ENCODE measurements at regions not wholly inside any gene's neighbourhood (a gene's known extent, or its start where the extent isn't known, plus 50 kb on each side); places are given as distances from the start of the nearest gene placed in this dataset.

- no peaks in the 10 kb centered on the region for H3K27me3 ChIP-seq (ENCODE audit: control insufficient read depth in 1 of 2, insufficient read depth in 2 of 2, low read length in 1 of 2)
- intact Hi-C loops (cut with DNase I): no loop called here
- H3K4me1 ChIP-seq (ENCODE audit: control insufficient read depth in 1 of 2, insufficient read depth in 2 of 2, low read length in 2 of 2): no peaks in the 10 kb centered on the region
- WGBS, 2 donors: 95 to 96% methylated on average over 3 of the region's 3 CpGs
- DNase-seq (no peak), ATAC-seq (ENCODE audit: low FRiP score) (no peak)
- H3K36me3 ChIP-seq (ENCODE audit: control insufficient read depth in 1 of 2, insufficient read depth in 2 of 2, low read length in 1 of 2): no peaks in the 10 kb centered on the region
- peaks cover 1% of the 10 kb centered on the region for H3K9me3 ChIP-seq (ENCODE audit: control insufficient read depth, low read length)
- no peak overlapping the region for H3K27ac ChIP-seq (ENCODE audit: low read depth in 1 of 2, low read length in 2 of 2)
- no peak overlapping the region for H3K4me3 ChIP-seq (ENCODE audit: low read length in 2 of 2)
These were observed 782.2 kb downstream of the MED13L start for GRCh38 chr12:115495300-115495699.

GRCh38 chr12:115492553-115492952, 784.9 kb downstream of the MED13L start:
- H3K9me3 ChIP-seq (ENCODE audit: control insufficient read depth, low read length): peaks cover 1% of the 10 kb centered on the region
- intact Hi-C loops (cut with DNase I): no loop called here
- ATAC-seq (ENCODE audit: low FRiP score) (no peak), DNase-seq (no peak)
- no peaks in the 10 kb centered on the region for H3K36me3 ChIP-seq (ENCODE audit: control insufficient read depth in 1 of 2, insufficient read depth in 2 of 2, low read length in 1 of 2)
- no peaks in the 10 kb centered on the region for H3K4me1 ChIP-seq (ENCODE audit: control insufficient read depth in 1 of 2, insufficient read depth in 2 of 2, low read length in 2 of 2)
- no peak overlapping the region for H3K4me3 ChIP-seq (ENCODE audit: low read length in 2 of 2)
- no peaks in the 10 kb centered on the region for H3K27me3 ChIP-seq (ENCODE audit: control insufficient read depth in 1 of 2, insufficient read depth in 2 of 2, low read length in 1 of 2)
- WGBS, 2 donors: 2 to 91% methylated on average over 2 of the region's 2 CpGs
- no peak overlapping the region for H3K27ac ChIP-seq (ENCODE audit: low read depth in 1 of 2, low read length in 2 of 2)

- no peak overlapping the region for H3K27ac ChIP-seq (ENCODE audit: low read depth in 1 of 2, low read length in 2 of 2)
- DNase-seq (no peak), ATAC-seq (ENCODE audit: low FRiP score) (no peak)
- intact Hi-C loops (cut with DNase I): no loop called here
- H3K4me3 ChIP-seq (ENCODE audit: low read length in 2 of 2): no peak overlapping the region
- H3K27me3 ChIP-seq (ENCODE audit: control insufficient read depth in 1 of 2, insufficient read depth in 2 of 2, low read length in 1 of 2): no peaks in the 10 kb centered on the region
- WGBS, 2 donors: 38 to 54% methylated on average over 8 of the region's 8 CpGs
- peaks cover 1% of the 10 kb centered on the region for H3K9me3 ChIP-seq (ENCODE audit: control insufficient read depth, low read length)
- no peaks in the 10 kb centered on the region for H3K4me1 ChIP-seq (ENCODE audit: control insufficient read depth in 1 of 2, insufficient read depth in 2 of 2, low read length in 2 of 2)
- H3K36me3 ChIP-seq (ENCODE audit: control insufficient read depth in 1 of 2, insufficient read depth in 2 of 2, low read length in 1 of 2): no peaks in the 10 kb centered on the region
These were observed 785.8 kb downstream of the MED13L start for GRCh38 chr12:115491511-115492250.

- Histone ChIP-seq H3K36me3 (ENCODE audit: control insufficient read depth in 1 of 2, insufficient read depth in 2 of 2, low read length in 1 of 2) (no peaks in the 10 kb centered on the region), H3K4me3 (ENCODE audit: low read length in 2 of 2) (no peak overlapping the region), H3K9me3 (ENCODE audit: control insufficient read depth, low read length) (peaks cover 3% of the 10 kb centered on the region), H3K27ac (ENCODE audit: low read depth in 1 of 2, low read length in 2 of 2) (no peak overlapping the region), H3K27me3 (ENCODE audit: control insufficient read depth in 1 of 2, insufficient read depth in 2 of 2, low read length in 1 of 2) (no peaks in the 10 kb centered on the region), H3K4me1 (ENCODE audit: control insufficient read depth in 1 of 2, insufficient read depth in 2 of 2, low read length in 2 of 2) (no peaks in the 10 kb centered on the region)
- WGBS, 2 donors: 88 to 89% methylated on average over 8 of the region's 8 CpGs
- no peak for ATAC-seq (ENCODE audit: low FRiP score)
- no peak for DNase-seq
- intact Hi-C loops (cut with DNase I): no loop called here
These were observed 788.2 kb downstream of the MED13L start for GRCh38 chr12:115489253-115489652.

GRCh38 chr12:115485967-115486366, 791.5 kb downstream of the MED13L start:
- 51 to 58% methylated on average over 6 of the region's 6 CpGs for WGBS, 2 donors
- peaks cover 4% of the 10 kb centered on the region for H3K9me3 ChIP-seq (ENCODE audit: control insufficient read depth, low read length)
- no peak overlapping the region for H3K4me3 ChIP-seq (ENCODE audit: low read length in 2 of 2)
- H3K36me3 ChIP-seq (ENCODE audit: control insufficient read depth in 1 of 2, insufficient read depth in 2 of 2, low read length in 1 of 2): no peaks in the 10 kb centered on the region
- no peak for DNase-seq
- no peaks in the 10 kb centered on the region for H3K27me3 ChIP-seq (ENCODE audit: control insufficient read depth in 1 of 2, insufficient read depth in 2 of 2, low read length in 1 of 2)
- no peak for ATAC-seq (ENCODE audit: low FRiP score)
- intact Hi-C loops (cut with DNase I): no loop called here
- no peaks in the 10 kb centered on the region for H3K4me1 ChIP-seq (ENCODE audit: control insufficient read depth in 1 of 2, insufficient read depth in 2 of 2, low read length in 2 of 2)
- H3K27ac ChIP-seq (ENCODE audit: low read depth in 1 of 2, low read length in 2 of 2): no peak overlapping the region

GRCh38 chr12:115485503-115485902, 792.0 kb downstream of the MED13L start:
- DNase-seq: no peak
- 80 to 83% methylated on average over 2 of the region's 2 CpGs for WGBS, 2 donors
- intact Hi-C loops (cut with DNase I): no loop called here

GRCh38 chr12:115482943-115483342, 794.5 kb downstream of the MED13L start:
- H3K9me3 ChIP-seq (ENCODE audit: control insufficient read depth, low read length): peaks cover 4% of the 10 kb centered on the region
- no peak overlapping the region for H3K4me3 ChIP-seq (ENCODE audit: low read length in 2 of 2)
- no peaks in the 10 kb centered on the region for H3K36me3 ChIP-seq (ENCODE audit: control insufficient read depth in 1 of 2, insufficient read depth in 2 of 2, low read length in 1 of 2)
- ATAC-seq (ENCODE audit: low FRiP score) (no peak), DNase-seq (no peak)
- no peaks in the 10 kb centered on the region for H3K27me3 ChIP-seq (ENCODE audit: control insufficient read depth in 1 of 2, insufficient read depth in 2 of 2, low read length in 1 of 2)
- H3K4me1 ChIP-seq (ENCODE audit: control insufficient read depth in 1 of 2, insufficient read depth in 2 of 2, low read length in 2 of 2): no peaks in the 10 kb centered on the region
- H3K27ac ChIP-seq (ENCODE audit: low read depth in 1 of 2, low read length in 2 of 2): no peak overlapping the region
- intact Hi-C loops (cut with DNase I): no loop called here

More at GRCh38 chr12:115485503-115485902, 792.0 kb downstream of the MED13L start:
- no peak for ATAC-seq (ENCODE audit: low FRiP score)
- no peaks in the 10 kb centered on the region for H3K4me1 ChIP-seq (ENCODE audit: control insufficient read depth in 1 of 2, insufficient read depth in 2 of 2, low read length in 2 of 2)
- no peaks in the 10 kb centered on the region for H3K27me3 ChIP-seq (ENCODE audit: control insufficient read depth in 1 of 2, insufficient read depth in 2 of 2, low read length in 1 of 2)
- H3K36me3 ChIP-seq (ENCODE audit: control insufficient read depth in 1 of 2, insufficient read depth in 2 of 2, low read length in 1 of 2): no peaks in the 10 kb centered on the region
- H3K4me3 ChIP-seq (ENCODE audit: low read length in 2 of 2): no peak overlapping the region
- H3K9me3 ChIP-seq (ENCODE audit: control insufficient read depth, low read length): peaks cover 4% of the 10 kb centered on the region
- no peak overlapping the region for H3K27ac ChIP-seq (ENCODE audit: low read depth in 1 of 2, low read length in 2 of 2)

- H3K27ac ChIP-seq (ENCODE audit: low read depth in 1 of 2, low read length in 2 of 2): no peak overlapping the region
These were observed 796.4 kb downstream of the MED13L start for GRCh38 chr12:115481141-115481540.

GRCh38 chr12:115478505-115478904, 794.5 kb upstream of the TBX3 start:
- ATAC-seq (ENCODE audit: low FRiP score): no peak
- Histone ChIP-seq H3K9me3 (ENCODE audit: control insufficient read depth, low read length) (peaks cover under 1% of the 10 kb centered on the region), H3K4me3 (ENCODE audit: low read length in 2 of 2) (no peak overlapping the region), H3K27me3 (ENCODE audit: control insufficient read depth in 1 of 2, insufficient read depth in 2 of 2, low read length in 1 of 2) (no peaks in the 10 kb centered on the region), H3K4me1 (ENCODE audit: control insufficient read depth in 1 of 2, insufficient read depth in 2 of 2, low read length in 2 of 2) (no peaks in the 10 kb centered on the region), H3K36me3 (ENCODE audit: control insufficient read depth in 1 of 2, insufficient read depth in 2 of 2, low read length in 1 of 2) (no peaks in the 10 kb centered on the region), H3K27ac (ENCODE audit: low read depth in 1 of 2, low read length in 2 of 2) (no peak overlapping the region)
- no peak for DNase-seq
- intact Hi-C loops (cut with DNase I): no loop called here
- 77 to 78% methylated on average over 2 of the region's 2 CpGs for WGBS, 2 donors

More at GRCh38 chr12:115481141-115481540, 796.4 kb downstream of the MED13L start:
- no peaks in the 10 kb centered on the region for H3K4me1 ChIP-seq (ENCODE audit: control insufficient read depth in 1 of 2, insufficient read depth in 2 of 2, low read length in 2 of 2)
- no peak overlapping the region for H3K4me3 ChIP-seq (ENCODE audit: low read length in 2 of 2)
- H3K36me3 ChIP-seq (ENCODE audit: control insufficient read depth in 1 of 2, insufficient read depth in 2 of 2, low read length in 1 of 2): no peaks in the 10 kb centered on the region
- intact Hi-C loops (cut with DNase I): no loop called here
- no peak for DNase-seq
- no peak for ATAC-seq (ENCODE audit: low FRiP score)
- no peaks in the 10 kb centered on the region for H3K27me3 ChIP-seq (ENCODE audit: control insufficient read depth in 1 of 2, insufficient read depth in 2 of 2, low read length in 1 of 2)
- H3K9me3 ChIP-seq (ENCODE audit: control insufficient read depth, low read length): peaks cover 2% of the 10 kb centered on the region
- 87 to 92% methylated on average over 2 of the region's 2 CpGs for WGBS, 2 donors

Measured in aorta (tissue), 5 donors.